Fibroblast of lung (primary cell): ENCODE measurements at regions not wholly inside any gene's neighbourhood (a gene's known extent, or its start where the extent isn't known, plus 50 kb on each side); places are given as distances from the start of the nearest gene placed in this dataset.
A peak's percentile ranks its signal among the peaks of the same experiment; 100 is the strongest.

Experiments used
- DNase-seq, 2 donors: peaks; one replicate each; pipeline versions ENCODE4 v3.0.0 to v3.0.0-alpha.2; 2010; ENCODE audit warnings: low read depth in 2 of 2
- H2AFZ ChIP-seq: 2 replicates; pipeline ENCODE4 v1.5.1; 2012; ENCODE audit warnings: low read length, control low read depth, inconsistent platforms
- H3K27ac ChIP-seq: 2 replicates; pipeline ENCODE4 v1.5.1; 2011; ENCODE audit warnings: low read length, control low read depth; ENCODE audit not compliant: insufficient read depth
- H3K27me3 ChIP-seq: 2 replicates; pipeline ENCODE4 v1.5.1; 2011; ENCODE audit warnings: mild to moderate bottlenecking, low read length; ENCODE audit not compliant: control insufficient read depth, insufficient read depth
- H3K36me3 ChIP-seq: 2 replicates; pipeline ENCODE4 v1.5.1; 2011; ENCODE audit warnings: low read length; ENCODE audit not compliant: control insufficient read depth, insufficient read depth
- H3K4me1 ChIP-seq: 2 replicates; pipeline ENCODE4 v1.5.1; 2011; ENCODE audit warnings: low read length; ENCODE audit not compliant: control insufficient read depth, insufficient read depth; ENCODE audit errors: extremely low read depth
- H3K4me2 ChIP-seq: 2 replicates; pipeline ENCODE4 v1.5.1; 2011; ENCODE audit warnings: low read length, control low read depth; ENCODE audit not compliant: insufficient read depth; ENCODE audit errors: extremely low read depth
- H3K4me3 ChIP-seq, 4 experiments: fragments of 200-600 bp in 1 of 4; sonication (generic) in 1 of 4; replicated peaks in 1 of 4; 2 replicates each; pipeline ENCODE4 v1.5.1; 2011 to 2016; ENCODE audit warnings: low read length in 4 of 4, low read depth in 3 of 4, mild to moderate bottlenecking in 3 of 4, control low read depth in 2 of 4, inconsistent platforms in 1 of 4, mixed read lengths in 1 of 4; ENCODE audit not compliant: insufficient read depth in 1 of 4; ENCODE audit errors: control extremely low read depth in 1 of 4
- H3K79me2 ChIP-seq: 2 replicates; pipeline ENCODE4 v1.5.1; 2012; ENCODE audit warnings: mild to moderate bottlenecking, low read length, inconsistent platforms; ENCODE audit not compliant: control insufficient read depth, insufficient read depth
- H3K9ac ChIP-seq: 2 replicates; pipeline ENCODE4 v1.5.1; 2011; ENCODE audit warnings: mild to moderate bottlenecking, low read length, control low read depth; ENCODE audit not compliant: insufficient read depth
- H3K9me3 ChIP-seq: 2 replicates; pipeline ENCODE4 v1.5.1; 2012; ENCODE audit warnings: low read depth, low read length; ENCODE audit not compliant: control insufficient read depth, insufficient read depth
- H4K20me1 ChIP-seq: 2 replicates; pipeline ENCODE4 v1.5.1; 2011; ENCODE audit warnings: low read length; ENCODE audit not compliant: control insufficient read depth, insufficient read depth; ENCODE audit errors: extremely low read depth
- EZH2 ChIP-seq: IDR thresholded peaks from 2 replicates; pipeline ENCODE4 v1.5.1; 2012; ENCODE audit warnings: low read length, control low read depth, mild to moderate bottlenecking; ENCODE audit errors: missing control alignments
- TF ChIP-seq, protein P1 (sequence below), 2 donors: IDR thresholded peaks in 1 of 2; conservative IDR thresholded peaks in 1 of 2; 1 replicate in 1 of 2; 2 replicates in 1 of 2; pipeline ENCODE4 v1.5.1; 2011 to 2012; ENCODE audit warnings: low read length in 2 of 2, control low read depth in 1 of 2, inconsistent platforms in 1 of 2, low read depth in 1 of 2, mild to moderate bottlenecking in 1 of 2

- Histone ChIP-seq H3K79me2 (no peaks in the 10 kb centered on the region), H3K27ac (no peak overlapping the region), H3K9me3 (no peaks in the 10 kb centered on the region), H3K4me3 (no peak overlapping the region), H3K27me3 (no peaks in the 10 kb centered on the region), H3K9ac (no peak overlapping the region), H2AFZ (no peak overlapping the region), H3K36me3 (no peaks in the 10 kb centered on the region), H4K20me1 (no peaks in the 10 kb centered on the region), H3K4me2 (no peak overlapping the region), H3K4me1 (no peaks in the 10 kb centered on the region)
- TF ChIP-seq, protein P1, sequence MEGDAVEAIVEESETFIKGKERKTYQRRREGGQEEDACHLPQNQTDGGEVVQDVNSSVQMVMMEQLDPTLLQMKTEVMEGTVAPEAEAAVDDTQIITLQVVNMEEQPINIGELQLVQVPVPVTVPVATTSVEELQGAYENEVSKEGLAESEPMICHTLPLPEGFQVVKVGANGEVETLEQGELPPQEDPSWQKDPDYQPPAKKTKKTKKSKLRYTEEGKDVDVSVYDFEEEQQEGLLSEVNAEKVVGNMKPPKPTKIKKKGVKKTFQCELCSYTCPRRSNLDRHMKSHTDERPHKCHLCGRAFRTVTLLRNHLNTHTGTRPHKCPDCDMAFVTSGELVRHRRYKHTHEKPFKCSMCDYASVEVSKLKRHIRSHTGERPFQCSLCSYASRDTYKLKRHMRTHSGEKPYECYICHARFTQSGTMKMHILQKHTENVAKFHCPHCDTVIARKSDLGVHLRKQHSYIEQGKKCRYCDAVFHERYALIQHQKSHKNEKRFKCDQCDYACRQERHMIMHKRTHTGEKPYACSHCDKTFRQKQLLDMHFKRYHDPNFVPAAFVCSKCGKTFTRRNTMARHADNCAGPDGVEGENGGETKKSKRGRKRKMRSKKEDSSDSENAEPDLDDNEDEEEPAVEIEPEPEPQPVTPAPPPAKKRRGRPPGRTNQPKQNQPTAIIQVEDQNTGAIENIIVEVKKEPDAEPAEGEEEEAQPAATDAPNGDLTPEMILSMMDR (conservative IDR thresholded peaks at IDR 0.05 in 1 of 2, IDR thresholded peaks at IDR 0.05 in 1 of 2; ENCODE audit: low read depth in 1 of 2, low read length in 2 of 2): no peak
- no peak for TF ChIP-seq EZH2
- DNase-seq: peak; percentile 24 to 27
Observed at GRCh38 chr9:108156270-108156998, 666.9 kb upstream of the KLF4 start.

DNA sequence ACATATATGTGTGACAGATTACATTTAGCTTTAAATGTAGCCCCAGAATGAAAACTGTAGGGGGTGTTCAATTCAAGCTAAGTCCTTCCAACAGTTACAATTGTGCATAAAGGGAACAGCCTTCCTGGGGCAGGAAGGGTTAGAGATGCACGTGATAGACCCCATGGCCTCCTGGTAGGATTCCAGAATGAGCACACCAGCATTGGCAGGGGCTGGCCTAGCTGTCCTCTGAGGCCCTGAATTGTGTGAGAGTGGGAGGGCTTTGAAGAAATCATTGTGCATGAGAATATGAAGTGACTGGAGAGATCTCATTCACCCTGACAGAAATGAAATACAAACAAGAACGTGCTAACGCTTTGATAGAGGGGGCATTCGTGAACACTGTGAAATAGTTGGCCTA is 663.8 kb upstream of the KLF4 start:
- Histone ChIP-seq H4K20me1 (no peaks in the 10 kb centered on the region), H3K79me2 (no peaks in the 10 kb centered on the region), H3K4me1 (no peaks in the 10 kb centered on the region), H3K27ac (no peak overlapping the region), H3K9ac (no peak overlapping the region), H3K4me2 (no peak overlapping the region), H3K4me3 (no peak overlapping the region), H3K9me3 (no peaks in the 10 kb centered on the region), H3K36me3 (no peaks in the 10 kb centered on the region), H2AFZ (no peak overlapping the region), H3K27me3 (no peaks in the 10 kb centered on the region)
- no peak for TF ChIP-seq EZH2
- TF ChIP-seq, protein P1 (conservative IDR thresholded peaks at IDR 0.05 in 1 of 2, IDR thresholded peaks at IDR 0.05 in 1 of 2; ENCODE audit: low read depth in 1 of 2, low read length in 2 of 2): no peak
- no peak for DNase-seq

DNA sequence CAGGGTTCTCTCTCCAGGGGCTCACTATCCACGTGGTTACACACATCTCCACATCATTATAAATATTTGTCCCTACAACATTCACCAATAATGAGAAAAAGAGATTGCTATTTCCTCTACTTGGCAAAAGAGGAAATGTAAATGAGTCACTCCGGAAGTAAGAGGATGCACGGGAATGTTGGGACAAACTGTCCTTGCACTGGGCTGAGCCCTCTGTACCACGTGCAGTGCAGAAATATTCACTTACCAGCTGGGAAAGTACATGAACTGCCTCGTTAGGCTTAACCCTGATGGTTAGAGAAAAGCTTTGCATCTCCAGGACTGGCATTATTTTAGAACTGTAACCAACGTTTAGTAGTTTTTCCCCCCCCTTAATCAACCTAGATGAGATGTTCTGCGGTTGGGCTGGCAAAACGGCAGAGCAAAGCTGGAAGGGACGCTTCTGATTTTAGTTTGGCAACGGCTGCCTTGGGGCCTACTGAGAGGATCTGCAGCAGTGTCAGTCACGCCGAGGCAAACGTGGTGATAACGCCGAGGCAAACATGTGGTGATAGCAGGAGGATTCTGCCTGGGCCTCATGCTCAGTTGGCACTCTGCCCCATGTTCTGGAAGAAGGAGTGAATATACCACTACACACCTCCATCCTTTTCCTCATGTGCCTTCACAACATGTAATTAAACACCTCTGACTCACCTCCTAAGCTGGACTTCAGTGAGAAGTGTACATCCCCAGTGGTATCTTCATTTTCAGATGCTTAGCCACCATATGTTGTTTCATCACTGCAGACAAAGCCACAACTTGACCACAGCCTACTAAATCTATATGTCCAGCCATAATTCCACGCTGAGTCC is 661.4 kb upstream of the KLF4 start:
- no peaks in the 10 kb centered on the region for H3K79me2 ChIP-seq
- peak; percentile 35 to 70 for DNase-seq
- no peak overlapping the region for H3K4me2 ChIP-seq
- no peaks in the 10 kb centered on the region for H3K36me3 ChIP-seq
- no peaks in the 10 kb centered on the region for H4K20me1 ChIP-seq
- H3K9ac ChIP-seq: no peak overlapping the region
- H3K4me1 ChIP-seq: no peaks in the 10 kb centered on the region
- no peak overlapping the region for H3K27ac ChIP-seq
- H3K4me3 ChIP-seq: no peak overlapping the region
- TF ChIP-seq EZH2: no peak
- TF ChIP-seq, protein P1 (conservative IDR thresholded peaks at IDR 0.05 in 1 of 2, IDR thresholded peaks at IDR 0.05 in 1 of 2; ENCODE audit: low read depth in 1 of 2, low read length in 2 of 2): no peak
- H2AFZ ChIP-seq: peak overlapping the region; percentile 14
- H3K9me3 ChIP-seq: no peaks in the 10 kb centered on the region
- no peaks in the 10 kb centered on the region for H3K27me3 ChIP-seq
